ENCODE measurements at regions not wholly inside any gene's neighbourhood (a gene's known extent, or its start where the extent isn't known, plus 50 kb on each side); places are given as distances from the start of the nearest gene placed in this dataset.
"Not testable (repeated sequence)": the region's sequence is repeated elsewhere in the genome, so short reads cannot be mapped to it uniquely, and the experiment has no call there.

DNA sequence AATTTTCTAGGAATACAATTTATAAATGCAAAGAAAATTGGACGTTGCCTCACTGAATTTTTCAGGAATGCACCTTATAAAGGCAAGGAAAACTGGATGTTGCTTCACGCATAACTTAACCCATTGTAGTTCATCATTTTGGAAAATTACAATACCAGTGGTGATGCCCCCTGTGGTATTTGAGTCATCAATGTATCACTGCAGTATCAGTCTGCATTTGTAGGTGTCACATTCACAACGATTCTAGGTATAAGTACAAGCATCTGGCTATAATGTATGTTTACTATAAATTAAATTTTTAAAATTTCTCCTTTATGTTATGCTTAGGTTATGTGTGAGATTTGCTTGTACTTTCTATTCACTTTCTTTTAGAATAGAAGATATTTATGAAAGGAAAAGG lies 55.9 kb upstream of the KIF2A start:
- H2BK15ac ChIP-seq (ENCODE audit: low read length); H2BK5ac ChIP-seq (ENCODE audit: low read depth, low read length); POLR2A ChIA-PET (ENCODE audit: partially characterized antibody); H3K9me3 ChIP-seq (ENCODE audit: insufficient read depth in 2 of 2, low read depth in 1 of 2, low read length in 1 of 2); H3K36me3 ChIP-seq (ENCODE audit: control insufficient read depth in 2 of 4, insufficient read depth in 4 of 4, low read length in 3 of 4); H3K27me3 ChIP-seq (replicated peaks in 1 of 4; ENCODE audit: control insufficient read depth in 3 of 4, extremely low read depth in 1 of 4, insufficient read depth in 3 of 4, low read length in 3 of 4); H3K14ac ChIP-seq (ENCODE audit: insufficient read length); H4K5ac ChIP-seq (ENCODE audit: insufficient read length, low read depth, low read length); H2AFZ ChIP-seq (ENCODE audit: low read length); H3K4me1 ChIP-seq (replicated peaks in 1 of 4; ENCODE audit: control insufficient read depth in 3 of 4, insufficient read depth in 4 of 4, low read length in 3 of 4); FAIRE-seq; DNase-seq (ENCODE audit: low read depth in 1 of 2, low spot score in 2 of 2); H3K9ac ChIP-seq (replicated peaks in 1 of 4; ENCODE audit: extremely low read depth in 1 of 4, low read depth in 3 of 4, low read length in 3 of 4); H3K4me3 ChIP-seq (ENCODE audit: extremely low read depth in 1 of 4, insufficient read depth in 2 of 4, low read depth in 3 of 4, low read length in 4 of 4); H4K8ac ChIP-seq (ENCODE audit: extremely low read depth, insufficient read depth, low read length); H2BK120ac ChIP-seq (replicated peaks; ENCODE audit: low read depth, low read length); H3K56ac ChIP-seq (replicated peaks; ENCODE audit: insufficient read length, low read depth, low read length); H3K23me2 ChIP-seq (ENCODE audit: low read depth, low read length); H3K79me1 ChIP-seq (ENCODE audit: low read depth, low read length); H2BK20ac ChIP-seq (ENCODE audit: low read length); H4K20me1 ChIP-seq (replicated peaks in 1 of 2; ENCODE audit: control insufficient read depth in 1 of 2, insufficient read depth in 2 of 2, low read length in 2 of 2); H3K23ac ChIP-seq (ENCODE audit: insufficient read length); H4K91ac ChIP-seq (replicated peaks; ENCODE audit: insufficient read length, low read length); H2BK12ac ChIP-seq (ENCODE audit: low read depth, low read length); H3K79me2 ChIP-seq (ENCODE audit: control insufficient read depth in 1 of 2, insufficient read depth in 2 of 2, low read length in 2 of 2); H3K27ac ChIP-seq (ENCODE audit: low read depth, low read length); H3K4ac ChIP-seq (replicated peaks; ENCODE audit: insufficient read length, low read depth, low read length); H3K18ac ChIP-seq (ENCODE audit: extremely low read depth, low read length); H3K4me2 ChIP-seq (ENCODE audit: insufficient read depth in 1 of 2, low read depth in 2 of 2, low read length in 2 of 2); H2AK5ac ChIP-seq (ENCODE audit: low read depth, low read length): not testable (repeated sequence)
- 81% methylated on average over 3 of the region's 3 CpGs; no CpG with 5 or more reads in 1 of the 2 experiments for WGBS, 2 experiments (ENCODE audit: extremely low coverage in 1 of 2, insufficient coverage in 1 of 2, insufficient read length in 1 of 2, insufficient replicate concordance in 2 of 2, low coverage in 1 of 2, low lambda C conversion rate in 2 of 2, missing lambda C conversion rate in 1 of 2)
- CTCF ChIA-PET (ENCODE audit: partially characterized antibody) = interaction anchor here (1.2 kb wide), 1 partner anchor 10 kb away, joined by 3 read pairs; no protein-coding TSS in a partner anchor

DNA sequence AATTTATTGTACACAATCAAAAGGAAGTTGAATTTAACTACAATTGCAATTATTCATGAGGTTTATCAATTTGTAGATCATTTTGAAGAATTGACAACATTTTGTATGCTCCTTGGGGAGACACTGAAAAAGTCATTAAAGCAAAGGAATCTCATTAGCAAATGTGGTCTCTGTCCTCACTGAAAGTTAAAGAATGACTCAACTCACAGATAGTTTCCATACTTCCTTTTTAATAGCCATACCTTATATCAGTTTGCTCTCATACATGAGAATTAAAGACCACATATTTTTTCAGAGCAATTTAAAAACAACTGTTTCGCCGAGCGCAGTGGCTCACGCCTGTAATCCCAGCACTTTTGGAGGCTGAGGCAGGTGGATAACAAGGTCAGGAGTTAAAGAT lies 55.1 kb upstream of the KIF2A start:
- H4K91ac ChIP-seq (replicated peaks; ENCODE audit: insufficient read length, low read length); H2AFZ ChIP-seq (ENCODE audit: low read length); H3K18ac ChIP-seq (ENCODE audit: extremely low read depth, low read length); H3K79me1 ChIP-seq (ENCODE audit: low read depth, low read length); H3K14ac ChIP-seq (ENCODE audit: insufficient read length); H3K27me3 ChIP-seq (replicated peaks in 1 of 4; ENCODE audit: control insufficient read depth in 3 of 4, extremely low read depth in 1 of 4, insufficient read depth in 3 of 4, low read length in 3 of 4); H3K9ac ChIP-seq (replicated peaks in 1 of 4; ENCODE audit: extremely low read depth in 1 of 4, low read depth in 3 of 4, low read length in 3 of 4); H3K23me2 ChIP-seq (ENCODE audit: low read depth, low read length); H4K20me1 ChIP-seq (replicated peaks in 1 of 2; ENCODE audit: control insufficient read depth in 1 of 2, insufficient read depth in 2 of 2, low read length in 2 of 2); H3K4me3 ChIP-seq (ENCODE audit: extremely low read depth in 1 of 4, insufficient read depth in 2 of 4, low read depth in 3 of 4, low read length in 4 of 4); DNase-seq (ENCODE audit: low read depth in 1 of 2, low spot score in 2 of 2); H3K4ac ChIP-seq (replicated peaks; ENCODE audit: insufficient read length, low read depth, low read length); H4K5ac ChIP-seq (ENCODE audit: insufficient read length, low read depth, low read length); H3K4me1 ChIP-seq (replicated peaks in 1 of 4; ENCODE audit: control insufficient read depth in 3 of 4, insufficient read depth in 4 of 4, low read length in 3 of 4); H3K23ac ChIP-seq (ENCODE audit: insufficient read length); POLR2A ChIA-PET (ENCODE audit: partially characterized antibody); FAIRE-seq; H4K8ac ChIP-seq (ENCODE audit: extremely low read depth, insufficient read depth, low read length); H3K56ac ChIP-seq (replicated peaks; ENCODE audit: insufficient read length, low read depth, low read length); H2BK20ac ChIP-seq (ENCODE audit: low read length); H3K27ac ChIP-seq (ENCODE audit: low read depth, low read length); H3K79me2 ChIP-seq (ENCODE audit: control insufficient read depth in 1 of 2, insufficient read depth in 2 of 2, low read length in 2 of 2); H3K36me3 ChIP-seq (ENCODE audit: control insufficient read depth in 2 of 4, insufficient read depth in 4 of 4, low read length in 3 of 4); H2BK15ac ChIP-seq (ENCODE audit: low read length); H3K9me3 ChIP-seq (ENCODE audit: insufficient read depth in 2 of 2, low read depth in 1 of 2, low read length in 1 of 2); H2BK12ac ChIP-seq (ENCODE audit: low read depth, low read length); H2BK5ac ChIP-seq (ENCODE audit: low read depth, low read length); H2BK120ac ChIP-seq (replicated peaks; ENCODE audit: low read depth, low read length); H2AK5ac ChIP-seq (ENCODE audit: low read depth, low read length); H3K4me2 ChIP-seq (ENCODE audit: insufficient read depth in 1 of 2, low read depth in 2 of 2, low read length in 2 of 2): not testable (repeated sequence)
- CTCF ChIA-PET (ENCODE audit: partially characterized antibody) = interaction anchor here (0.6 kb wide), 1 partner anchor 22 kb away, joined by 4 read pairs; no protein-coding TSS in a partner anchor
- 95% methylated on average over 4 of the region's 4 CpGs; no CpG with 5 or more reads in 1 of the 2 experiments for WGBS, 2 experiments (ENCODE audit: extremely low coverage in 1 of 2, insufficient coverage in 1 of 2, insufficient read length in 1 of 2, insufficient replicate concordance in 2 of 2, low coverage in 1 of 2, low lambda C conversion rate in 2 of 2, missing lambda C conversion rate in 1 of 2)
